Nephron (organoid): ENCODE measurements at regions not wholly inside any gene's neighbourhood (a gene's known extent, or its start where the extent isn't known, plus 50 kb on each side); places are given as distances from the start of the nearest gene placed in this dataset.

ENCODE experiments used
- H3K27ac Mint-ChIP-seq, 3 experiments: 2 replicates each; pipeline ENCODE4 v1.8.0; 2020; ENCODE audit warnings: mixed read lengths in 3 of 3, mild to moderate bottlenecking in 2 of 3, moderate library complexity in 1 of 3
- H3K27me3 Mint-ChIP-seq: 2 replicates; pipeline ENCODE4 v1.8.0; 2021; ENCODE audit warnings: low read depth, mild to moderate bottlenecking, moderate library complexity, mixed read lengths
- H3K36me3 Mint-ChIP-seq: 2 replicates; pipeline ENCODE4 v1.8.0; 2020; ENCODE audit warnings: low read depth, mixed read lengths
- H3K4me1 Mint-ChIP-seq: 2 replicates; pipeline ENCODE4 v1.8.0; 2020; ENCODE audit warnings: mixed read lengths
- H3K4me3 Mint-ChIP-seq, 3 experiments: 2 replicates each; pipeline ENCODE4 v1.8.0; 2020; ENCODE audit warnings: mild to moderate bottlenecking in 3 of 3, mixed read lengths in 3 of 3, moderate library complexity in 2 of 3
- H3K9me3 Mint-ChIP-seq: 2 replicates; pipeline ENCODE4 v1.8.0; 2020; ENCODE audit warnings: mixed read lengths
- CTCF ChIP-seq, 3 experiments: fragments of 200-600 bp; sonication (generic); IDR thresholded peaks; one replicate each; pipeline ENCODE4 v1.5.0; 2021; ENCODE audit warnings: antibody characterized with exemption in 3 of 3; ENCODE audit not compliant: unreplicated experiment in 3 of 3

GRCh38 chrX:85592980-85593379 lies 213.5 kb upstream of the POF1B start:
- H3K27ac Mint-ChIP-seq: no peak overlapping the region
- H3K27me3 Mint-ChIP-seq: no peaks in the 10 kb centered on the region
- no peak for TF ChIP-seq CTCF (IDR thresholded peaks at IDR 0.05; ENCODE audit: unreplicated experiment in 3 of 3)
- peaks cover 18% of the 10 kb centered on the region for H3K9me3 Mint-ChIP-seq
- H3K4me1 Mint-ChIP-seq: peaks cover 23% of the 10 kb centered on the region
- H3K4me3 Mint-ChIP-seq: no peak overlapping the region
- no peaks in the 10 kb centered on the region for H3K36me3 Mint-ChIP-seq

- H3K4me3 Mint-ChIP-seq: no peak overlapping the region
- no peaks in the 10 kb centered on the region for H3K36me3 Mint-ChIP-seq
These were observed 212.1 kb upstream of the POF1B start for GRCh38 chrX:85591536-85591935.

GRCh38 chrX:85590638-85591037 lies 211.2 kb upstream of the POF1B start:
- Mint-ChIP-seq H3K4me1 (peaks cover 23% of the 10 kb centered on the region), H3K36me3 (no peaks in the 10 kb centered on the region), H3K9me3 (peaks cover 24% of the 10 kb centered on the region), H3K27me3 (no peaks in the 10 kb centered on the region), H3K4me3 (no peak overlapping the region), H3K27ac (no peak overlapping the region)
- no peak for TF ChIP-seq CTCF (IDR thresholded peaks at IDR 0.05; ENCODE audit: unreplicated experiment in 3 of 3)

More at GRCh38 chrX:85591536-85591935, 212.1 kb upstream of the POF1B start:
- H3K27me3 Mint-ChIP-seq: no peaks in the 10 kb centered on the region
- peak overlapping the region; percentile 21 to 38 (median 38) for H3K27ac Mint-ChIP-seq
- no peak for TF ChIP-seq CTCF (IDR thresholded peaks at IDR 0.05; ENCODE audit: unreplicated experiment in 3 of 3)
- peaks cover 23% of the 10 kb centered on the region for H3K4me1 Mint-ChIP-seq
- peaks cover 19% of the 10 kb centered on the region for H3K9me3 Mint-ChIP-seq

GRCh38 chrX:85573801-85574200 lies 194.3 kb upstream of the POF1B start:
- Mint-ChIP-seq H3K36me3 (no peaks in the 10 kb centered on the region), H3K4me1 (peaks cover 13% of the 10 kb centered on the region), H3K4me3 (no peak overlapping the region), H3K27ac (no peak overlapping the region), H3K27me3 (no peaks in the 10 kb centered on the region), H3K9me3 (peaks cover under 1% of the 10 kb centered on the region)
- TF ChIP-seq CTCF (IDR thresholded peaks at IDR 0.05; ENCODE audit: unreplicated experiment in 3 of 3): no peak

GRCh38 chrX:85570496-85570895 lies 191.0 kb upstream of the POF1B start:
- Mint-ChIP-seq H3K4me3 (no peak overlapping the region), H3K9me3 (peaks cover 9% of the 10 kb centered on the region), H3K4me1 (peaks cover 13% of the 10 kb centered on the region), H3K27ac (no peak overlapping the region), H3K27me3 (no peaks in the 10 kb centered on the region), H3K36me3 (no peaks in the 10 kb centered on the region)
- no peak for TF ChIP-seq CTCF (IDR thresholded peaks at IDR 0.05; ENCODE audit: unreplicated experiment in 3 of 3)

GRCh38 chrX:85569686-85570085 lies 190.2 kb upstream of the POF1B start:
- H3K27me3 Mint-ChIP-seq: no peaks in the 10 kb centered on the region
- H3K36me3 Mint-ChIP-seq: no peaks in the 10 kb centered on the region
- no peak overlapping the region for H3K4me3 Mint-ChIP-seq
- peaks cover 13% of the 10 kb centered on the region for H3K4me1 Mint-ChIP-seq
- H3K9me3 Mint-ChIP-seq: peaks cover 12% of the 10 kb centered on the region
- TF ChIP-seq CTCF (IDR thresholded peaks at IDR 0.05; ENCODE audit: unreplicated experiment in 3 of 3): no peak
- H3K27ac Mint-ChIP-seq: peak overlapping the region in 1 of 3 experiments; percentile 57
